ENCODE measurements at regions not wholly inside any gene's neighbourhood (a gene's known extent, or its start where the extent isn't known, plus 50 kb on each side); places are given as distances from the start of the nearest gene placed in this dataset.

GRCh38 chr1:56024155-56024554, 555.2 kb downstream of the PLPP3 start:
- no peaks in the 10 kb centered on the region for H3K36me3 Mint-ChIP-seq (ENCODE audit: low read depth)
- H3K27me3 ChIP-seq (ENCODE audit: control insufficient read depth, insufficient read depth, low read length, poor library complexity, severe bottlenecking): no peaks in the 10 kb centered on the region

GRCh38 chr1:56019922-56020321, 559.4 kb downstream of the PLPP3 start:
- no peaks in the 10 kb centered on the region for H3K36me3 Mint-ChIP-seq (ENCODE audit: low read depth)
- Histone ChIP-seq H3K4me3 (ENCODE audit: low read length) (no peak overlapping the region), H3K36me3 (ENCODE audit: control insufficient read depth, insufficient read depth, low read length) (no peaks in the 10 kb centered on the region), H3K9ac (ENCODE audit: extremely low read depth, low read length, poor library complexity, severe bottlenecking) (no peak overlapping the region), H3K9me3 (ENCODE audit: control insufficient read depth, low read length) (no peaks in the 10 kb centered on the region), H3K27me3 (ENCODE audit: control insufficient read depth, insufficient read depth, low read length, poor library complexity, severe bottlenecking) (no peaks in the 10 kb centered on the region), H3K27ac (ENCODE audit: low read depth, low read length) (no peak overlapping the region), H3K4me1 (ENCODE audit: control insufficient read depth, insufficient read depth, low read length) (no peaks in the 10 kb centered on the region)
- H3K4me1 Mint-ChIP-seq: no peaks in the 10 kb centered on the region
- no peak for TF ChIP-seq CTCF (conservative IDR thresholded peaks at IDR 0.05)
- no peak overlapping the region for H3K27ac Mint-ChIP-seq
- no peak overlapping the region for H3K4me3 Mint-ChIP-seq
- peaks cover 9% of the 10 kb centered on the region for H3K9me3 Mint-ChIP-seq
- H3K27me3 Mint-ChIP-seq (ENCODE audit: insufficient read depth): peaks cover 9% of the 10 kb centered on the region
- no peak for DNase-seq
- 90 to 100% methylated on average over 1 to 2 of the region's 2 CpGs for WGBS, 2 experiments (ENCODE audit: insufficient coverage in 1 of 2, insufficient read length in 1 of 2)

More at GRCh38 chr1:56024155-56024554, 555.2 kb downstream of the PLPP3 start:
- no peak for TF ChIP-seq CTCF (conservative IDR thresholded peaks at IDR 0.05)
- Mint-ChIP-seq H3K27me3 (ENCODE audit: insufficient read depth) (peaks cover 6% of the 10 kb centered on the region), H3K9me3 (peaks cover 9% of the 10 kb centered on the region), H3K4me3 (no peak overlapping the region), H3K27ac (no peak overlapping the region), H3K4me1 (peaks cover 11% of the 10 kb centered on the region)
- WGBS, 2 experiments (ENCODE audit: insufficient coverage in 1 of 2, insufficient read length in 1 of 2): 91 to 92% methylated on average over 5 of the region's 5 CpGs
- Histone ChIP-seq H3K9ac (ENCODE audit: extremely low read depth, low read length, poor library complexity, severe bottlenecking) (no peak overlapping the region), H3K36me3 (ENCODE audit: control insufficient read depth, insufficient read depth, low read length) (no peaks in the 10 kb centered on the region), H3K27ac (ENCODE audit: low read depth, low read length) (no peak overlapping the region), H3K9me3 (ENCODE audit: control insufficient read depth, low read length) (no peaks in the 10 kb centered on the region), H3K4me1 (ENCODE audit: control insufficient read depth, insufficient read depth, low read length) (no peaks in the 10 kb centered on the region), H3K4me3 (ENCODE audit: low read length) (no peak overlapping the region)
- DNase-seq: no peak

DNA sequence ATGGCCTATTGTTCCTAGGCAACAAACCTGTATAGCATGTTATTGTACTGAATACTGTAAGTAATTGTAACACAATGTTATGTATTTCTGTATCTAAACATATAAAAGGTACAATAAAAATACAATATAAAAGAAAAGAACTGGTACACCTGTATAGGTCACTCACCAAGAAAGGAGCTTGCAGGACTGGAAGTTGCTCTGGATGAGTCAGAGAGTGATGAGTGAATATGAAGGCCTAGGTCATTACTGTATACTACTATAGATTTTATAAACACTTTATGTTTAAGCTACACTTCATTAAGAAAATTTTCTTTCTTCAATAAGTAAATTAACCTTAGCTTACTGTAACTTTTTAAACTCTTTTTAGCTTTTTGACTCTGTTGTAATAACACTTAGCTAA, 559.9 kb downstream of the PLPP3 start:
- Mint-ChIP-seq H3K27ac (no peak overlapping the region), H3K36me3 (ENCODE audit: low read depth) (no peaks in the 10 kb centered on the region), H3K4me3 (no peak overlapping the region), H3K27me3 (ENCODE audit: insufficient read depth) (peaks cover 9% of the 10 kb centered on the region), H3K4me1 (no peaks in the 10 kb centered on the region), H3K9me3 (peaks cover 9% of the 10 kb centered on the region)
- Histone ChIP-seq H3K4me1 (ENCODE audit: control insufficient read depth, insufficient read depth, low read length) (no peaks in the 10 kb centered on the region), H3K27ac (ENCODE audit: low read depth, low read length) (no peak overlapping the region), H3K4me3 (ENCODE audit: low read length) (no peak overlapping the region), H3K9me3 (ENCODE audit: control insufficient read depth, low read length) (no peaks in the 10 kb centered on the region), H3K27me3 (ENCODE audit: control insufficient read depth, insufficient read depth, low read length, poor library complexity, severe bottlenecking) (no peaks in the 10 kb centered on the region), H3K36me3 (ENCODE audit: control insufficient read depth, insufficient read depth, low read length) (no peaks in the 10 kb centered on the region), H3K9ac (ENCODE audit: extremely low read depth, low read length, poor library complexity, severe bottlenecking) (no peak overlapping the region)
- TF ChIP-seq CTCF (conservative IDR thresholded peaks at IDR 0.05): no peak
- no peak for DNase-seq

Data from endodermal cell (in vitro differentiated cells).